ENCODE measurements at regions not wholly inside any gene's neighbourhood (a gene's known extent, or its start where the extent isn't known, plus 50 kb on each side); places are given as distances from the start of the nearest gene placed in this dataset.

- H3K36me3 Mint-ChIP-seq, result no peaks in the 10 kb centered on the region
- 95% methylated on average over 12 of the region's 15 CpGs for WGBS (ENCODE audit: insufficient coverage)
Observed at GRCh38 chr2:239728751-239729150, 296.4 kb downstream of the NDUFA10 start.

DNA sequence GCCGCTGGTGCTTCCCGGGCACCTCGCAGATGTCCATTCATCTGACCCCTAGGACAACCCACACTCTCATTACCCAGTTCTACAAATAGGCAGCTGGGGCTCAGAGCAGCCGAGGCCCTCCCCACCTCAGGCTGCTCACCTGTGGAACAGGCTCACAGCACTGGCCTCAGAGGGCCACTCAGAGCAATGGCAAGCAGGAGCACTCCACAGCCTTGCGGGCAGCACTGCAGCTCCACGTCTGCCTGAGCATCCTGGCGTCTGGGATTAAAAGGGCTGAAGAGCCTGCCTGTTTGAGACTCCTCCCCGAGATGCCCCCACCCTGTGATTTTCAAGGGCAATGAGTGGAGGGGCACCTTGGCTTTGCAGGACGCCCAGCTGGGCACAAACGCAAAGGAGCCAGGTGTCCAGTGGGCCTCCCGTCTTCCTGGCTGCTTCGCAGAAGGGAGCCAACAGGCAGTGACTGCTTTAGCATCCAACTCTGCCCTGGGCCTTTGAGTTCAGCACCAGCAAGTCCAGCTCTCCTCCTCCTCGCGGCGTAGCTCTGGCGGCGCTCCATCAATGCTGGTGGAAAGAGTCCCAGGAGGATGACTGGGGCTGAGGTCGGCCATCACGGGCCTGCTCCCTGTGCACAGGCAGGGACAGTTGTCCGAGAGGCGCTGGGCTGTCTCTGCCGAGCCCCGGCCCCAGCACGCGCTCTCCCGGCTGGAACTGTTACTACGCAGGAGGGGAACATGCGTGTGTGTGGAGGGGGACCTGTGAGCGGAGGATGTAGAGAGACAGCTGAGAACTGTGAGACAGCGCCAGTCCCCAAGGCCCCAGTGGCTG, 297.2 kb downstream of the NDUFA10 start:
- Mint-ChIP-seq H3K4me3 (no peak overlapping the region), H3K27ac (no peak overlapping the region), H3K4me1 (no peaks in the 10 kb centered on the region), H3K9me3 (peaks cover 0 to 6% (median 4%) of the 10 kb centered on the region in 7 donors), H3K27me3 (ENCODE audit: low read depth in 3 of 3) (peaks cover 0 to 6% (median 4%) of the 10 kb centered on the region in 3 donors), H3K36me3 (no peaks in the 10 kb centered on the region)
- no peaks in the 10 kb centered on the region for H3K79me2 ChIP-seq (ENCODE audit: insufficient read depth, low read length)
- H3K27ac ChIP-seq (ENCODE audit: low read depth in 1 of 2, low read length in 2 of 2), result no peak overlapping the region
- no peaks in the 10 kb centered on the region for H3K36me3 ChIP-seq (replicated peaks in 1 of 2; ENCODE audit: control insufficient read depth in 1 of 2, insufficient read depth in 2 of 2, low read length in 2 of 2)
- TF ChIP-seq, protein P1, sequence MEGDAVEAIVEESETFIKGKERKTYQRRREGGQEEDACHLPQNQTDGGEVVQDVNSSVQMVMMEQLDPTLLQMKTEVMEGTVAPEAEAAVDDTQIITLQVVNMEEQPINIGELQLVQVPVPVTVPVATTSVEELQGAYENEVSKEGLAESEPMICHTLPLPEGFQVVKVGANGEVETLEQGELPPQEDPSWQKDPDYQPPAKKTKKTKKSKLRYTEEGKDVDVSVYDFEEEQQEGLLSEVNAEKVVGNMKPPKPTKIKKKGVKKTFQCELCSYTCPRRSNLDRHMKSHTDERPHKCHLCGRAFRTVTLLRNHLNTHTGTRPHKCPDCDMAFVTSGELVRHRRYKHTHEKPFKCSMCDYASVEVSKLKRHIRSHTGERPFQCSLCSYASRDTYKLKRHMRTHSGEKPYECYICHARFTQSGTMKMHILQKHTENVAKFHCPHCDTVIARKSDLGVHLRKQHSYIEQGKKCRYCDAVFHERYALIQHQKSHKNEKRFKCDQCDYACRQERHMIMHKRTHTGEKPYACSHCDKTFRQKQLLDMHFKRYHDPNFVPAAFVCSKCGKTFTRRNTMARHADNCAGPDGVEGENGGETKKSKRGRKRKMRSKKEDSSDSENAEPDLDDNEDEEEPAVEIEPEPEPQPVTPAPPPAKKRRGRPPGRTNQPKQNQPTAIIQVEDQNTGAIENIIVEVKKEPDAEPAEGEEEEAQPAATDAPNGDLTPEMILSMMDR (IDR thresholded peaks at IDR 0.05), result no peak
- no peaks in the 10 kb centered on the region for H3K27me3 ChIP-seq (ENCODE audit: control insufficient read depth in 2 of 2, insufficient read depth in 2 of 2, low read length in 2 of 2)
- intact Hi-C loops (cut with micrococcal nuclease), result no loop called here
- no peak overlapping the region for H3K4me3 ChIP-seq (replicated peaks in 1 of 3; ENCODE audit: low read depth in 2 of 3, low read length in 3 of 3)
- H3K4me2 ChIP-seq (replicated peaks; ENCODE audit: extremely low read depth, low read length, poor library complexity, severe bottlenecking), result no peak overlapping the region
- peaks cover 0 to 4% of the 10 kb centered on the region in 2 donors for H3K9me3 ChIP-seq (replicated peaks in 1 of 2; ENCODE audit: control insufficient read depth in 1 of 2, insufficient read depth in 1 of 2, low read length in 2 of 2)
- no peaks in the 10 kb centered on the region for H3K4me1 ChIP-seq (ENCODE audit: control insufficient read depth in 1 of 2, insufficient read depth in 2 of 2, low read length in 2 of 2)
- no peak overlapping the region for H3K9ac ChIP-seq (ENCODE audit: insufficient read depth, low read length, poor library complexity, severe bottlenecking)
- no peaks in the 10 kb centered on the region for H4K20me1 ChIP-seq (ENCODE audit: insufficient read depth, low read length)
- DNase-seq, result no peak
- 91% methylated on average over 28 of the region's 30 CpGs for WGBS (ENCODE audit: insufficient coverage)
- H2AFZ ChIP-seq (ENCODE audit: insufficient read depth, low read depth, low read length, poor library complexity, severe bottlenecking), result no peak overlapping the region

More at GRCh38 chr2:239728751-239729150, 296.4 kb downstream of the NDUFA10 start:
- no peaks in the 10 kb centered on the region for H4K20me1 ChIP-seq (ENCODE audit: insufficient read depth, low read length)
- no peaks in the 10 kb centered on the region for H3K36me3 ChIP-seq (replicated peaks in 1 of 2; ENCODE audit: control insufficient read depth in 1 of 2, insufficient read depth in 2 of 2, low read length in 2 of 2)
- peaks cover under 1 to 6% (median 4%) of the 10 kb centered on the region in 3 donors for H3K27me3 Mint-ChIP-seq (ENCODE audit: low read depth in 3 of 3)
- H3K4me2 ChIP-seq (replicated peaks; ENCODE audit: extremely low read depth, low read length, poor library complexity, severe bottlenecking), result no peak overlapping the region
- DNase-seq, result no peak
- H3K4me3 ChIP-seq (replicated peaks in 1 of 3; ENCODE audit: low read depth in 2 of 3, low read length in 3 of 3), result no peak overlapping the region
- no peaks in the 10 kb centered on the region for H3K27me3 ChIP-seq (ENCODE audit: control insufficient read depth in 2 of 2, insufficient read depth in 2 of 2, low read length in 2 of 2)
- TF ChIP-seq, protein P1 (IDR thresholded peaks at IDR 0.05), result no peak
- H2AFZ ChIP-seq (ENCODE audit: insufficient read depth, low read depth, low read length, poor library complexity, severe bottlenecking), result no peak overlapping the region
- no peaks in the 10 kb centered on the region for H3K4me1 ChIP-seq (ENCODE audit: control insufficient read depth in 1 of 2, insufficient read depth in 2 of 2, low read length in 2 of 2)
- no peaks in the 10 kb centered on the region for H3K79me2 ChIP-seq (ENCODE audit: insufficient read depth, low read length)
- no peak overlapping the region for H3K27ac Mint-ChIP-seq
- H3K4me1 Mint-ChIP-seq, result no peaks in the 10 kb centered on the region
- intact Hi-C loops (cut with micrococcal nuclease), result no loop called here
- no peak overlapping the region for H3K9ac ChIP-seq (ENCODE audit: insufficient read depth, low read length, poor library complexity, severe bottlenecking)
- H3K4me3 Mint-ChIP-seq, result no peak overlapping the region
- peaks cover 5 to 12% of the 10 kb centered on the region in 2 donors for H3K9me3 ChIP-seq (replicated peaks in 1 of 2; ENCODE audit: control insufficient read depth in 1 of 2, insufficient read depth in 1 of 2, low read length in 2 of 2)
- peaks cover 6 to 13% (median 10%) of the 10 kb centered on the region in 7 donors for H3K9me3 Mint-ChIP-seq
- no peak overlapping the region for H3K27ac ChIP-seq (ENCODE audit: low read depth in 1 of 2, low read length in 2 of 2)
